GM12874 (cell line): ENCODE measurements at regions not wholly inside any gene's neighbourhood (a gene's known extent, or its start where the extent isn't known, plus 50 kb on each side); places are given as distances from the start of the nearest gene placed in this dataset.

Experiments
- TF ChIP-seq, protein P1 (sequence below): IDR thresholded peaks from 2 replicates; pipeline ENCODE4 v1.5.1; 2011; ENCODE audit warnings: low read depth, mild to moderate bottlenecking, control low read depth, low read length, moderate library complexity; ENCODE audit not compliant: insufficient read depth

DNA sequence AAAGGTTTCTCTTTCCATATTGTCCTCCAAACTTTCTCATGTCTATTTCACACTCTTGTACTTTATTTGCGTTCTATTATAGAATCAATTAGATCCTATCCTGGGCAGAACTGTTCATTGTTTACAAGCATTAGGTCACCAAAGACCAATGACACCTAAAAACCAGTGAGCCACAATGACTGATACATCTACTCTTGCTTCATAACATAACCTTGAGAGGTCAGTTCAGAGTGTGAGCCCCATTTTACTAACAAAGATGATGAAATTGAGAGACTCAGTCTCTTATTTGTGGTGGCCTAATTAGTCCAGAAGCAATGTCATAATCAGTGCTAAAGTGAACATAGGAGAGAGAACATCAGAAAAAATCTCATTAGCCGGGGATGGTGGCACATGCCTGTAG, 248.9 kb upstream of the RBBP8 start:
- TF ChIP-seq, protein P1, sequence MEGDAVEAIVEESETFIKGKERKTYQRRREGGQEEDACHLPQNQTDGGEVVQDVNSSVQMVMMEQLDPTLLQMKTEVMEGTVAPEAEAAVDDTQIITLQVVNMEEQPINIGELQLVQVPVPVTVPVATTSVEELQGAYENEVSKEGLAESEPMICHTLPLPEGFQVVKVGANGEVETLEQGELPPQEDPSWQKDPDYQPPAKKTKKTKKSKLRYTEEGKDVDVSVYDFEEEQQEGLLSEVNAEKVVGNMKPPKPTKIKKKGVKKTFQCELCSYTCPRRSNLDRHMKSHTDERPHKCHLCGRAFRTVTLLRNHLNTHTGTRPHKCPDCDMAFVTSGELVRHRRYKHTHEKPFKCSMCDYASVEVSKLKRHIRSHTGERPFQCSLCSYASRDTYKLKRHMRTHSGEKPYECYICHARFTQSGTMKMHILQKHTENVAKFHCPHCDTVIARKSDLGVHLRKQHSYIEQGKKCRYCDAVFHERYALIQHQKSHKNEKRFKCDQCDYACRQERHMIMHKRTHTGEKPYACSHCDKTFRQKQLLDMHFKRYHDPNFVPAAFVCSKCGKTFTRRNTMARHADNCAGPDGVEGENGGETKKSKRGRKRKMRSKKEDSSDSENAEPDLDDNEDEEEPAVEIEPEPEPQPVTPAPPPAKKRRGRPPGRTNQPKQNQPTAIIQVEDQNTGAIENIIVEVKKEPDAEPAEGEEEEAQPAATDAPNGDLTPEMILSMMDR, result no peak

DNA sequence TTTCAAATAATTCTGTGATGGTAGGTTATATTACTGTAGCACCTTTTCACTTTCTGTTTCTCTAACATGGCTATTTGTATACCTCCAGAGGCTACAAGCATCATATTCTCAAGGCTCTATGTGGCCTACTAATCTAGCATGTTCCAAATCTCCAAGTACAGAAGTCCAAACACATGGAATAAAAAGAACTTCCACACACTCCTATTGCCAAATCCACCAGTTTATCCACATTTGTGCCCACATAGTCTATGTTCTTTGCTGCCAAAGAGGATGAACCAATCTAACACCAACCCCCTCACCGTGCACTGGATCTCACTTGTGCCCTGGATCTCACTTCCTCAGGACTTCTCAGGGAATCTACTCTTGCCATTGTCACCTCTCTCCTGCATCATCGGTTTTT, 247.3 kb upstream of the RBBP8 start:
- TF ChIP-seq, protein P1, result no peak

DNA sequence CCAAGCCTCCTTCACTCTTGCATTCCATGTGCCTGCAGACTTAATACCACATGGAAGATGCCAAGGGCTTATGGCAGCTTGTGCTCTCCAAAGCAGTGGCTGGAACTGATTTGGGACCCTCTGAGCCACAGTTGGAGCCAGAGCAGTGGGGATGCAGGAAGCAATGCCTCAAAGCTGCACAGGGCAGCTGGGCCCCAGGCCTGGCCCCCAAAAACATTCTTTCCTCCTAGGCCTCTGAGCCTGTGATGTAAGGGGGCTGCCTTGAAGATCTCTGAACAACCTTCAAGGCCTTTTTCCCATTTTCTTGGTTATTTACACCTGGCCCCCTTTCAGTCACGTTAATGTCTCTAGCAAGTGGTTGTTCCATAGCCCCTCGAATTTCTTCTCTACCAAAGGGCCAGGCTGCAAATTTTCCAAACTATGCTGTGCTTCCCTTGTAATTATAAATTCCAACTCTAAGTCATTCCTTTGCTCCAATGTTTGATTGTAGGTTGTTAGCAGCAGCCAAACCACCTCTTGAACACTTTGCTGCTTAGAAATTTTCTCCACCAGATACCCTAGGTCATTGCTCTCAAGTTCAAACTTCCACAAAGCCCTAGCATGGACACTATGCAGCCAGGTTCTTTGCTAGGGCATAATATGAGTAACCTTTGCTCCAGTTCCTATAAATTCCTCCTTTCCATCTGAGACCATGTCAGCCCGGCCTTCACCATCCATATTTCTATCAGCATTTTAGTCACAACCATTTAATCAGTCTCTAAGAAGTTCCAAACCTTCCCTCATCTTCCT, 245.0 kb upstream of the RBBP8 start:
- TF ChIP-seq, protein P1, result no peak

DNA sequence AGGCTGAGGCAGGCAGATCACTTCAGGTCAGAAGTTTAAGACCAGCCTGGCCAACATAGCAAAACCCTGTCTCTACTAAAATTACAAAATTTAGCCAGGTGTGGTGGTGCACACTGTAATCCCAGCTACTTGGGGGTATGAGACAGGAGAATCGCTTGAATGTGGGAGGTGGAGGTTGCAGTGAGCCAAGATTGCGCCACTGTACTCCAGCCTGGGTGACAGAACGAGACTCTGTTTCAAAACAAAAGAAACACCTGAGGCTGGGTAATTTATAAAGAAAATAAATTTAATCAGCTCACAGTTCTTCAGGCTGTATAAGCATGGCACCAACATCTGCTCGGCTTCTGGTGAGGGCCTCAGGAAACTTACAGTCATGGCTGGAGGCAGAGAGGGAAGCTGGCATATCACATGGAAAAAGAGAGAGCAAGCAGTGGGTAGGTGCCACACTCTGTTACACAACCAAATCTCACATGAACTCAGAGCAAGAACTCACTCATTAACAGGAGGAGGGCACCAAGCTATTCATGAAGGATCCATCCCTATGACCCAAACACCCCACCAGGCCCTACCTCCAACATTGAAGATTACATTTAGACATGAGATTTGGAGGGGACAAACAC, 244.1 kb upstream of the RBBP8 start:
- TF ChIP-seq, protein P1, result no peak

DNA sequence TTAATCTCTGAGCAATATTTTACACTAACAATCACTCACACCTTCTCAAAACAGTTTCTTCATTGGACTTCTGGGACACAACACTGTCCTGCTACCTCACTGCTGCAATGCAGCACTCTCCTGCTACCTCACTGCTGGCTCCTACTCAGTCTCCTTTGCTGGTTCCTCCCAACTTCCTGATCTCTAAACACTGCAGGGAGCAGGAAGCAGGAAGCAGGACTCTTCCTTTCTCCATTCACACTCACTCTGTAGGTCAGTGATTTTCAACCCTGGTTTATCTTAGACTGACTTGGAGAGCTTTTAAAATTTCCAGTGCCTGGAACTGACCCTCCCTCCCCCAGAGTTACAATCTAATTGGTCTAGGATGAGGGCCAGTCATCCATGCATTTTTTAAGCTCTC, 243.4 kb upstream of the RBBP8 start:
- TF ChIP-seq, protein P1, result no peak

DNA sequence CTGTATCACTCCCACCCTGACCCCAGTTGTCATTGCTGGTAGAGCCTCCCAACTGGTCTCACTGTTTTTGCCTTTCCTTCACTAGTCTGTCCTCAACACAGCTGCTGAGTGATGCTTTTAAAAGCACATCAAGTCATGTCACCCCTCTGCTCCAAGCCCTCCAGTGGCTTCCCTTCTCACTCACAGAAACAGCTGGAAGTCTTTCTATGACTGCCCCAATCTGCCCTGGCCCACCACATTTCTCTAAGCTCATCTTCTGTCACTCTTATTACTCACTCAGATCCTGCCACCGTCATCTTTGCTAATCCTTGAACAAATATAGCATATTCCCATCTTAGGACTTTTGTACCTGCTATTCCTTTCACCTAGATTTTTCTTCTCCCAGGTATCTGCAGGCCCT, 242.6 kb upstream of the RBBP8 start:
- TF ChIP-seq, protein P1, result no peak

DNA sequence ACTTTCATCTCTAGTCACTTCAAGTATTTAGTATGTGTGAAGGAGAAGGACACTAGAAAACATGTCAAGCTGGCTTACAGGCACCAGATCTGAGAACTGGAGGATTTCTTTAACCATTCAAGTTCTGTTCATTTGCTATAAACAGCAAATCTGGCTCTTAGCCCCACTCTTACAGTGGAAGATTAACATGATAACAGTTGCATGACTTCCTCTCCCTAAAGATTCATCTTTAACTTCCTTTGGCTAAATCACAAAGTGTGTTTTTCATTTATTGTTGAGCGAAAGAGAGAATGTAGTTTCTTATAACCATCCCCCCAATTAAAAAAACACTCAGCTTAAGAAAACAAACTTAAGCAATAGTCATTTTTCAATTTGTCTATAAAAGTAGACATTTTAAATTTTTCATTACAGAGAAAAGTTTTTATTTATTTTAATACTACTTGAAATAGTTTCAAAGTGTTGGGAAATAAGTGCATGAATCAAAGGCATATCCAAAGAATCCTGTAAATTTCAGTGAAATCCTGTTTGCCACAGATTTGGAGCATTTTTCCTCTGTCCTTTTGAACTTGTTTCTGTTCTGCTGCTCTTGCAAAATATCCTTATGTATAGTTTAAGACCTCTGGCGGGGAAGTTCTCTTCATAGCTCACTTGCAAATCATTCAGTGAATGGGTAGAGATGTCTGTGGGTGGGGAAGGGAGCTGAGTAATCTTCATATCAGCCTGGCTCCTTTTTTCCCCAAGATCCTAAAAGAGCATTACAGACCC, 241.0 kb upstream of the RBBP8 start:
- TF ChIP-seq, protein P1, result no peak
